Forelimb muscle (tissue), 1 donor: ENCODE measurements at regions not wholly inside any gene's neighbourhood (a gene's known extent, or its start where the extent isn't known, plus 50 kb on each side); places are given as distances from the start of the nearest gene placed in this dataset.

ENCODE experiments used
- DNase-seq: peaks from one replicate; pipeline ENCODE4 v3.0.0-alpha.2; 2013; ENCODE audit warnings: low read depth

GRCh38 chr12:75565795-75566194, 54.4 kb upstream of the KRR1 start:
- DNase-seq: no peak

GRCh38 chr12:75564852-75565251, 53.4 kb upstream of the KRR1 start:
- DNase-seq: no peak

- DNase-seq: no peak
Measured at GRCh38 chr12:75564398-75564797, 53.0 kb upstream of the KRR1 start.

GRCh38 chr12:75563351-75563750, 51.9 kb upstream of the KRR1 start:
- no peak for DNase-seq

- no peak for DNase-seq
Measured at GRCh38 chr12:75561921-75562320, 50.5 kb upstream of the KRR1 start.
